H9 (cell line): ENCODE measurements at regions not wholly inside any gene's neighbourhood (a gene's known extent, or its start where the extent isn't known, plus 50 kb on each side); places are given as distances from the start of the nearest gene placed in this dataset.

ENCODE experiments used
- DNase-seq: peaks from one replicate; pipeline ENCODE4 v3.0.0-alpha.2; 2017
- H2AFZ ChIP-seq: one replicate; pipeline ENCODE4 v1.6.1; 2013; ENCODE audit warnings: mild to moderate bottlenecking, low read length, control low read depth, moderate library complexity
- H2AK5ac ChIP-seq: 2 replicates; pipeline ENCODE4 v1.6.1; 2013; ENCODE audit warnings: low read length, control low read depth, mixed read lengths; ENCODE audit not compliant: insufficient read length
- H2BK120ac ChIP-seq: one replicate; pipeline ENCODE4 v1.6.1; 2013; ENCODE audit warnings: low read depth, mild to moderate bottlenecking, low read length, control low read depth, inconsistent platforms; ENCODE audit not compliant: poor library complexity, severe bottlenecking
- H2BK12ac ChIP-seq: 2 replicates; pipeline ENCODE4 v1.6.1; 2013; ENCODE audit warnings: low read length, control low read depth, mixed read lengths, low read depth; ENCODE audit not compliant: insufficient read length
- H2BK15ac ChIP-seq: 2 replicates; pipeline ENCODE4 v1.6.1; 2013; ENCODE audit warnings: low read depth, low read length, control low read depth
- H2BK20ac ChIP-seq: one replicate; pipeline ENCODE4 v1.6.1; 2013; ENCODE audit warnings: low read depth, mild to moderate bottlenecking, low read length, control low read depth, inconsistent platforms; ENCODE audit not compliant: poor library complexity, severe bottlenecking
- H2BK5ac ChIP-seq: 2 replicates; pipeline ENCODE4 v1.6.1; 2013; ENCODE audit warnings: low read length, control low read depth, mixed read lengths; ENCODE audit not compliant: insufficient read length
- H3K14ac ChIP-seq: 2 replicates; pipeline ENCODE4 v1.6.1; 2013; ENCODE audit warnings: low read length, control low read depth; ENCODE audit not compliant: insufficient read depth
- H3K18ac ChIP-seq: 2 replicates; pipeline ENCODE4 v1.6.1; 2013; ENCODE audit warnings: low read depth, mild to moderate bottlenecking, mixed read lengths, low read length, control low read depth; ENCODE audit not compliant: insufficient read length
- H3K23ac ChIP-seq: 2 replicates; pipeline ENCODE4 v1.6.1; 2013; ENCODE audit warnings: low read length, control low read depth, mixed read lengths, low read depth; ENCODE audit not compliant: insufficient read length
- H3K23me2 ChIP-seq: 2 replicates; pipeline ENCODE4 v1.6.1; 2013; ENCODE audit warnings: low read depth, mild to moderate bottlenecking, mixed read lengths, low read length, control low read depth; ENCODE audit not compliant: insufficient read length, poor library complexity, severe bottlenecking
- H3K27ac ChIP-seq: 2 replicates; pipeline ENCODE4 v1.5.1; 2013; ENCODE audit warnings: low read length, control low read depth, mixed read lengths, low read depth; ENCODE audit not compliant: insufficient read length
- H3K27me3 ChIP-seq: 2 replicates; pipeline ENCODE4 v1.6.1; 2013; ENCODE audit warnings: low read length, control low read depth, inconsistent platforms; ENCODE audit not compliant: insufficient read depth
- H3K4ac ChIP-seq: 2 replicates; pipeline ENCODE4 v1.6.1; 2013; ENCODE audit warnings: low read depth, mild to moderate bottlenecking, control low read depth, inconsistent platforms, low read length, moderate library complexity
- H3K4me1 ChIP-seq: 2 replicates; pipeline ENCODE4 v1.6.1; 2013; ENCODE audit warnings: low read length, control low read depth, inconsistent platforms; ENCODE audit not compliant: insufficient read depth
- H3K4me2 ChIP-seq: 2 replicates; pipeline ENCODE4 v1.6.1; 2013; ENCODE audit warnings: low read length, control low read depth, mixed read lengths; ENCODE audit not compliant: insufficient read length, insufficient read depth
- H3K56ac ChIP-seq: 2 replicates; pipeline ENCODE4 v1.6.1; 2013; ENCODE audit warnings: low read depth, mild to moderate bottlenecking, mixed read lengths, low read length, control low read depth; ENCODE audit not compliant: insufficient read length
- H3K79me1 ChIP-seq: 2 replicates; pipeline ENCODE4 v1.6.1; 2013; ENCODE audit warnings: low read depth, mild to moderate bottlenecking, moderate library complexity, low read length, control low read depth, inconsistent platforms; ENCODE audit not compliant: insufficient read depth, poor library complexity, severe bottlenecking
- H3K79me2 ChIP-seq: 2 replicates; pipeline ENCODE4 v1.6.1; 2013; ENCODE audit warnings: low read length, control low read depth, inconsistent platforms; ENCODE audit not compliant: insufficient read depth
- H3K9ac ChIP-seq: 2 replicates; pipeline ENCODE4 v1.6.1; 2013; ENCODE audit warnings: low read length, control low read depth, mixed read lengths; ENCODE audit not compliant: insufficient read length; ENCODE audit errors: extremely low read depth
- H3K9me3 ChIP-seq: one replicate; pipeline ENCODE4 v1.6.1; 2013; ENCODE audit warnings: low read depth, low read length, inconsistent platforms; ENCODE audit not compliant: control insufficient read depth
- H3T11ph ChIP-seq: one replicate; pipeline ENCODE4 v1.6.1; 2013; ENCODE audit warnings: mild to moderate bottlenecking, low read length, control low read depth, inconsistent platforms
- H4K20me1 ChIP-seq: one replicate; pipeline ENCODE4 v1.6.1; 2013; ENCODE audit not compliant: control insufficient read depth, insufficient read length, insufficient read depth
- H4K5ac ChIP-seq: 2 replicates; pipeline ENCODE4 v1.6.1; 2013; ENCODE audit warnings: low read depth, mild to moderate bottlenecking, mixed read lengths, low read length, control low read depth; ENCODE audit not compliant: insufficient read length
- H4K8ac ChIP-seq: replicated peaks from 2 replicates; pipeline ENCODE4 v1.6.1; 2013; ENCODE audit warnings: low read length, control low read depth, mixed read lengths, low read depth; ENCODE audit not compliant: insufficient read length
- H4K91ac ChIP-seq: 2 replicates; pipeline ENCODE4 v1.6.1; 2013; ENCODE audit warnings: low read depth, mild to moderate bottlenecking, moderate library complexity, mixed read lengths, low read length, control low read depth; ENCODE audit not compliant: insufficient read length
- H3K27ac Mint-ChIP-seq, 3 experiments: 2 replicates in 2 of 3; 3 replicates in 1 of 3; pipeline ENCODE4 v1.8.0; 2020 to 2021; ENCODE audit warnings: mixed read lengths in 3 of 3, mild to moderate bottlenecking in 1 of 3, moderate library complexity in 1 of 3
- H3K27me3 Mint-ChIP-seq: 2 replicates; pipeline ENCODE4 v1.8.0; 2021; ENCODE audit warnings: low read depth, mild to moderate bottlenecking, moderate library complexity, mixed read lengths
- H3K36me3 Mint-ChIP-seq, 3 experiments: 2 replicates in 2 of 3; 3 replicates in 1 of 3; pipeline ENCODE4 v1.8.0; 2020 to 2021; ENCODE audit warnings: low read depth in 3 of 3, mixed read lengths in 3 of 3; ENCODE audit not compliant: insufficient read depth in 1 of 3
- H3K4me1 Mint-ChIP-seq, 2 experiments: 2 replicates each; pipeline ENCODE4 v1.8.0; 2020; ENCODE audit warnings: mixed read lengths in 2 of 2
- H3K4me3 Mint-ChIP-seq, 2 experiments: 2 replicates in 1 of 2; 3 replicates in 1 of 2; pipeline ENCODE4 v1.8.0; 2020 to 2021; ENCODE audit warnings: mild to moderate bottlenecking in 2 of 2, mixed read lengths in 2 of 2, moderate library complexity in 1 of 2
- H3K9me3 Mint-ChIP-seq, 2 experiments: 2 replicates in 1 of 2; 3 replicates in 1 of 2; pipeline ENCODE4 v1.8.0; 2020; ENCODE audit warnings: mild to moderate bottlenecking in 2 of 2, mixed read lengths in 2 of 2, moderate library complexity in 1 of 2
- WGBS: extraction: QIAGEN DNeasy Blood & Tissue Kit; methylation state at CpG from one replicate; pipeline ENCODE4 v1.1.7; 2013; ENCODE audit warnings: missing lambda C conversion rate, low lambda C conversion rate, mixed read lengths; ENCODE audit not compliant: insufficient read length; ENCODE audit errors: extremely low coverage; 5-methylcytosine and 5-hydroxymethylcytosine counted together
- TF ChIP-seq, protein P1 (sequence below): fragments of 200-600 bp; sonication (generic); conservative IDR thresholded peaks from 3 replicates; pipeline ENCODE4 v1.8.0; 2021; ENCODE audit warnings: antibody characterized with exemption, mild to moderate bottlenecking

DNA sequence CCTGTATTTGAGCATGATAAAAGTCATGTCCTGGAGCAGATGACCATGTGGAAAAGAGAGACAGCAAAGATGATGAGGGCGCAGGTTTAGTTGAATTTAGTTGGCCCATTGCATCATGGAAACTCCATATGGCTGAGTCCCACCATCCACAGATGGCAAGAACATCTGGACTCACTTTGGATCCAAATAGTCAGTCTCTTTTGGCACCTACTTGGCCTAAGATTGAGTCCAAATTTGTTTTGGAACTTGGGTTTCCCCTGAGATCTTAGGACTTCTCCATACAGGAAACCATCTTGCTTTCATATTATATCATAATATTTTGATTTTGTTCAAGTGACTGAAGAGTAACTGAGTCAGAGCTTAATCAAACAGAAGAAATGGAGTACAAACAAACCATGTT is 217.5 kb downstream of the DRD1 start:
- no peaks in the 10 kb centered on the region for H3K9me3 Mint-ChIP-seq

More for the DNA sequence above, 217.5 kb downstream of the DRD1 start:
- Mint-ChIP-seq H3K27me3 (peaks cover 15% of the 10 kb centered on the region), H3K27ac (no peak overlapping the region), H3K36me3 (no peaks in the 10 kb centered on the region), H3K4me1 (peaks cover 14 to 16% of the 10 kb centered on the region in 2 experiments), H3K4me3 (no peak overlapping the region)
- no peak overlapping the region for H4K5ac ChIP-seq
- H3K14ac ChIP-seq: no peak overlapping the region
- H2BK15ac ChIP-seq: no peak overlapping the region
- no peak overlapping the region for H2AFZ ChIP-seq
- WGBS: no CpG with 5 or more reads among the region's 1 CpG
- no peak overlapping the region for H3K56ac ChIP-seq
- H3K23me2 ChIP-seq: no peaks in the 10 kb centered on the region
- no peak overlapping the region for H4K91ac ChIP-seq
- H4K20me1 ChIP-seq: no peaks in the 10 kb centered on the region
- no peak overlapping the region for H3K18ac ChIP-seq
- no peak overlapping the region for H3K4ac ChIP-seq
- H3K9ac ChIP-seq: no peak overlapping the region
- no peak overlapping the region for H2BK20ac ChIP-seq
- no peak overlapping the region for H2BK5ac ChIP-seq
- no peaks in the 10 kb centered on the region for H3K79me2 ChIP-seq
- no peak overlapping the region for H2BK120ac ChIP-seq
- no peak overlapping the region for H2AK5ac ChIP-seq
- DNase-seq: no peak
- H3K4me2 ChIP-seq: no peak overlapping the region
- H4K8ac ChIP-seq: no peak overlapping the region
- no peaks in the 10 kb centered on the region for H3K79me1 ChIP-seq
- TF ChIP-seq, protein P1, sequence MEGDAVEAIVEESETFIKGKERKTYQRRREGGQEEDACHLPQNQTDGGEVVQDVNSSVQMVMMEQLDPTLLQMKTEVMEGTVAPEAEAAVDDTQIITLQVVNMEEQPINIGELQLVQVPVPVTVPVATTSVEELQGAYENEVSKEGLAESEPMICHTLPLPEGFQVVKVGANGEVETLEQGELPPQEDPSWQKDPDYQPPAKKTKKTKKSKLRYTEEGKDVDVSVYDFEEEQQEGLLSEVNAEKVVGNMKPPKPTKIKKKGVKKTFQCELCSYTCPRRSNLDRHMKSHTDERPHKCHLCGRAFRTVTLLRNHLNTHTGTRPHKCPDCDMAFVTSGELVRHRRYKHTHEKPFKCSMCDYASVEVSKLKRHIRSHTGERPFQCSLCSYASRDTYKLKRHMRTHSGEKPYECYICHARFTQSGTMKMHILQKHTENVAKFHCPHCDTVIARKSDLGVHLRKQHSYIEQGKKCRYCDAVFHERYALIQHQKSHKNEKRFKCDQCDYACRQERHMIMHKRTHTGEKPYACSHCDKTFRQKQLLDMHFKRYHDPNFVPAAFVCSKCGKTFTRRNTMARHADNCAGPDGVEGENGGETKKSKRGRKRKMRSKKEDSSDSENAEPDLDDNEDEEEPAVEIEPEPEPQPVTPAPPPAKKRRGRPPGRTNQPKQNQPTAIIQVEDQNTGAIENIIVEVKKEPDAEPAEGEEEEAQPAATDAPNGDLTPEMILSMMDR: no peak
- H3K23ac ChIP-seq: no peak overlapping the region
- no peaks in the 10 kb centered on the region for H3K27me3 ChIP-seq
- H2BK12ac ChIP-seq: no peak overlapping the region
- no peaks in the 10 kb centered on the region for H3K4me1 ChIP-seq
- no peaks in the 10 kb centered on the region for H3K9me3 ChIP-seq
- H3K27ac ChIP-seq: no peak overlapping the region
- H3T11ph ChIP-seq: no peak overlapping the region
